IPS-20b (cell line): ENCODE measurements at regions not wholly inside any gene's neighbourhood (a gene's known extent, or its start where the extent isn't known, plus 50 kb on each side); places are given as distances from the start of the nearest gene placed in this dataset.
"Not testable (repeated sequence)": the region's sequence is repeated elsewhere in the genome, so short reads cannot be mapped to it uniquely, and the experiment has no call there.

Experiments used
- H3K27ac ChIP-seq: one replicate; pipeline ENCODE4 v1.5.1; 2013; ENCODE audit warnings: low read length
- H3K27me3 ChIP-seq: 2 replicates; pipeline ENCODE4 v1.6.1; 2013; ENCODE audit warnings: mild to moderate bottlenecking, low read length, inconsistent platforms; ENCODE audit not compliant: insufficient read depth
- H3K36me3 ChIP-seq: 2 replicates; pipeline ENCODE4 v1.6.1; 2013; ENCODE audit warnings: low read depth, mild to moderate bottlenecking, inconsistent platforms, low read length, moderate library complexity; ENCODE audit not compliant: insufficient read depth
- H3K4me1 ChIP-seq: 2 replicates; pipeline ENCODE4 v1.6.1; 2013; ENCODE audit warnings: mild to moderate bottlenecking, control low read depth, inconsistent platforms, low read length, moderate library complexity; ENCODE audit not compliant: insufficient read depth
- H3K4me3 ChIP-seq: 2 replicates; pipeline ENCODE4 v1.5.1; 2013; ENCODE audit warnings: mild to moderate bottlenecking, low read length, inconsistent platforms
- H3K9ac ChIP-seq: 2 replicates; pipeline ENCODE4 v1.6.1; 2013; ENCODE audit warnings: low read depth, mild to moderate bottlenecking, inconsistent platforms, low read length, moderate library complexity
- H3K9me3 ChIP-seq: 2 replicates; pipeline ENCODE4 v1.6.1; 2013; ENCODE audit warnings: mild to moderate bottlenecking, low read depth, low read length, inconsistent platforms; ENCODE audit not compliant: insufficient read depth

DNA sequence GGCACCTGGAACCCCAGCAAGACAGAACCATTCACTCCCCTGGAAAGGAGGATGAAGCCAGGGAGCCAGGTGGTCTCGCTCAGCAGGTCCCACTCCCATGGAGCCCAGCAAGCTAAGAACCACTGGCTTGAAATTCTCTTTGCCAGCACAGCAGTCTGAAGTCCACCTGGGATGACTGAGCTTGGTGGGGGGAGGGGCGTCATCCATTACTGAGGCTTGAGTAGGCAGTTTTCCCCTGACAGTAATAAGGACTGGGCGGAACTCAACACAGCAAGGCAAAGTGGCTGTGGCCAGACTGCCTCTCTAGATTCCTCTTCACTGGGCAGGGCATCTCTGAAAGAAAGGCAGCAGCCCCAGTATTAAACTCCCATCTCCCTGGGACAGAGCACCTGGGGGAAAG, 140.2 kb upstream of the ADGRB3 start:
- not testable (repeated sequence) for H3K36me3 ChIP-seq, H3K9me3 ChIP-seq, H3K27ac ChIP-seq, H3K4me1 ChIP-seq, H3K27me3 ChIP-seq, H3K4me3 ChIP-seq, H3K9ac ChIP-seq

DNA sequence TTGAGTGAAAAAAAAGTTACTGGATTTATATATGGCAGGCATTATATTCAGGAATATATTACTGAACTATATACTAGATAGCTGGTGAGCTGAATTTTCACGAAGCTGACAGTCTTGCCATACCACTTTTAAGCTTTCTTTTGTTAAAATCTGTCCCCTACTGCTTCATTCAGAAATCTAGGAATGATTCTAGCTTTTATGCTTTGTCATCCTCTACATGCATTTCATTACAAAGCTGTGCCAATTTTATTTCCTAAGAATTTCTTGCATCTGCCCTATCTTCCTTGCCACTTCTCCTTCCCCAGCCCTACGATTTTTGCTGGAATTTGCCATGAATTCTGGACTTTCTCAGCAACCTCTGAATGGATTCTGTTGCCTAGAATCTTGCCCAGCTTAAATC, 158.5 kb upstream of the ADGRB3 start:
- no peaks in the 10 kb centered on the region for H3K27me3 ChIP-seq
- no peak overlapping the region for H3K4me3 ChIP-seq
- H3K36me3 ChIP-seq, result no peaks in the 10 kb centered on the region
- no peaks in the 10 kb centered on the region for H3K9me3 ChIP-seq
- peaks cover 8% of the 10 kb centered on the region; the same call in 1 of the 2 replicates for H3K4me1 ChIP-seq
- H3K27ac ChIP-seq, result no peak overlapping the region
- H3K9ac ChIP-seq, result peak overlapping the region; percentile 23; the same call in 1 of the 2 replicates

DNA sequence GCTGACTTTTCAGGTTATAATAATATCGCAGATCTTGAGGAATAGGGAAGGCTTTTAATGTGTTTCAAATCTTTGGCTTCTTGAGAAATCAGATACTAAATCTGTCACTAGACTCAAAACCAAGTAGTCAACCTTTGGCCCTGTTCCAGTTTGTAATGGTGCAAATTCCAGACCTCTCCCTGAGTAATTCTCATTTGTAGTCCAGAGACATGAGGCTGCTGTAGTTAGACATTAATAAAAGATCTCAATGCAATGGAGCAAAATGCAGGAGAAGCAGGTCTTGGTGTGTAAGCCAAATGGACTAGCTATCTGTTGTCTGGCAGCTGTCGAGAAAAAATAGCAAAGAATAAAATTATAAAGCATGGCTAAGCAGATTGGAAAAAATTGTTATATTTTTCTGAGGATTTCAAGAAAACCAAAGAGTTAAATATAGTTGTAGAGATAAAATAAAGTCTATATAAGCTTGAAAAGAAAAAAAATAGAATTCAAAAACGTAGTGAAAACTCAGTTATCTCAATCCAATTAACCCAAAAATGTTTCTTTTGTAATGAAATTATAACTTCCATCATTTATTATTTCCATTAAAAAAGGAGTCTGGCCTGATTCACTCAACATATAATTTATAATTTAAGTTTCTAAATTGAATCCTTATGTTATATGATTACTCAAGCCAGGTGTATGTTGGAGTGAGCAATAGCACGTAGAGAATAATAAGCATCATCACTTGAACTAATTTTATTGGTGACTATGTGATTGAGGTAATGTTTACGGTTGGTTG, 161.5 kb upstream of the ADGRB3 start:
- no peak overlapping the region for H3K27ac ChIP-seq
- H3K9me3 ChIP-seq, result no peaks in the 10 kb centered on the region
- no peak overlapping the region for H3K4me3 ChIP-seq
- H3K4me1 ChIP-seq, result peaks cover 8% of the 10 kb centered on the region; the same call in 1 of the 2 replicates
- H3K27me3 ChIP-seq, result no peaks in the 10 kb centered on the region
- no peaks in the 10 kb centered on the region for H3K36me3 ChIP-seq
- H3K9ac ChIP-seq, result no peak overlapping the region

DNA sequence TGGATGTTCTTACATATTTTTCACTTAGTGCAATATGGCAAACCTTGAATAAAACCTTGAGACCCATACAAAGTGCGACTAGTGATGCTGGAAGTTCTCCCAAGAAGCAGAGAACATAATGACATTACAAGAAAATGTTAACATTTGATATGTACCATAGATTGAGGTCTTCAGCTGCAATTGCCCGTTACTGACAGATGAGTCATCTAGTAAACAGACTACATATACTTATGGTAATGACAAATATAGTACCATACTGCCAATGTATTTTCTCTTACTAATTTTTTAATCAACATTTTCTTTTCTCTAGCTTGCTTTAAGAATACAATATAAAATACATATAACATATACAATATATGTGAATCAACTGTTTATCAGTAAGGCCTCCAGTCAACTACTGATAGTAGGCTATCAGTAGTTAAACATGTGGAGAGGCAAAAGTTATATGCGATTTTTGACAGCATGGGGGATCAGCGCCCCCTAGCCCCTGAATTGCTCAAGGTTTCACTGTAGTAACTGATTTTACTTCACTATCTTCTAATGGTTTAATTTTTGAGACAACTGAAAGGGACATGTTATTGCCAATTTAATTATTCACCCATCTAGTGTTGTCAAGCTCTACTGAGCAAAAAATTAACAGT, 166.7 kb upstream of the ADGRB3 start:
- H3K27me3 ChIP-seq, result no peaks in the 10 kb centered on the region

DNA sequence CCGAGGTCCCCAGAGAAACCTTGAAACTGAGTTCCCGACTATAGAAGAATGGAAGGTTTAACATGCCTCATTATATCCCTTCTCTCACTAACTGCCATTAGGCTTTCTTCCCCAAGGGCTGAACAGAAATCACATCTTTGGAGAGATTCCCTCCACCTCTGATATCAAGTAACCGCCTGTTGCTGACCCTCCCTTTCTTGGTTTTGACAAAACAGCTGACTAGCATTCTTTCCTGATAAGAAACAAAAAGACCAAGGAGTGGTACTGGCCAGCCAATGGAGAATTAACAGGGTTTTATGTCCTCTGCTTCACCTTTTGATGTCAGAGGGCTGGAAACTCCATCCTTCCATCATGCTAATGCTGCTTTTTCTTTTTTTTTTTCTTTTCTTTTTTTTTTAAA, 176.6 kb upstream of the ADGRB3 start:
- no peak overlapping the region for H3K4me3 ChIP-seq
- H3K36me3 ChIP-seq, result no peaks in the 10 kb centered on the region
- H3K27me3 ChIP-seq, result no peaks in the 10 kb centered on the region
- peaks cover 17% of the 10 kb centered on the region; the same call in 1 of the 2 replicates for H3K9me3 ChIP-seq
- no peak overlapping the region for H3K9ac ChIP-seq
- no peaks in the 10 kb centered on the region for H3K4me1 ChIP-seq
- H3K27ac ChIP-seq, result no peak overlapping the region

More for the DNA sequence above, 166.7 kb upstream of the ADGRB3 start:
- Histone ChIP-seq H3K4me1 (no peaks in the 10 kb centered on the region), H3K9ac (no peak overlapping the region), H3K4me3 (no peak overlapping the region), H3K27ac (no peak overlapping the region), H3K36me3 (no peaks in the 10 kb centered on the region), H3K9me3 (no peaks in the 10 kb centered on the region)

DNA sequence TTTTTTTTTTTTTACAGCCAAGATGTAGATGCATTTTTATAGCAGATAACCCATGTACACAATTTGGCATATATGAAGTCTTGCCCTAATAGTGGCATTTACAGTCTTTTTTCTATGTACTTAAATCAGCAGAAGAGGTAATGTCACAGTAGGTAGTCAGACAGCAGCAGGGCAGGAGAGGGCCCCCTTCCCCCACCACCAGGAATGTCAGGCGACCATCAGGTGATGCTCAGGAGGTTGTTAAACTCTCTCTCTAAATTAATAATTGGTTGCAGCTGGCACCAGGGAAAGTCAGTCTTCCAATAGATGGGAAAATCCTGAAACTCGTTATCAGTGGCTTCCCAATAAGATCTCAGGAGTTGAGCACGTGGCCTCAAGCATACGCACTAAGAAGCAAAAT, 188.0 kb upstream of the ADGRB3 start:
- Histone ChIP-seq H3K4me1 (no peaks in the 10 kb centered on the region), H3K9me3 (no peaks in the 10 kb centered on the region), H3K27ac (no peak overlapping the region), H3K36me3 (no peaks in the 10 kb centered on the region), H3K4me3 (no peak overlapping the region), H3K9ac (no peak overlapping the region), H3K27me3 (no peaks in the 10 kb centered on the region)

DNA sequence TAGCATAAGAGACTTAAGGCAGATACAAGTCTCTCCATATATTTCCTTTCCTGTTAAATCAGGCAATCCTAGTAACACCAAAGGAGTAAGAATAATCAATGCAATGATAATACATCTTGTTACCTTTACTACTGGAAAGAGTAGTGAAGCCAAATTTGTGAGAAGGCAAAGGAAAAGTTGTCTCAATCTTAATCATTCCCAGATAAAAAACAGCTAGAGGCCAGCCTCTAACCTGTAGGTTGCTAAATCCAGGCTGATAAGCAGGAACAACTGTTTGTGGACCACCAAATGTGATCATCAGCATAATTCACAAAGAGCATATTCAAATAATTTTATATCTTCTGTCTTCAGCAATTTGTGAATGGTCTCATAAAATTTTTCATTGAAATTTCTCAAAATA, 189.2 kb upstream of the ADGRB3 start:
- Histone ChIP-seq H3K9me3 (no peaks in the 10 kb centered on the region), H3K36me3 (no peaks in the 10 kb centered on the region), H3K27ac (no peak overlapping the region), H3K27me3 (no peaks in the 10 kb centered on the region), H3K9ac (no peak overlapping the region), H3K4me1 (no peaks in the 10 kb centered on the region), H3K4me3 (no peak overlapping the region)

DNA sequence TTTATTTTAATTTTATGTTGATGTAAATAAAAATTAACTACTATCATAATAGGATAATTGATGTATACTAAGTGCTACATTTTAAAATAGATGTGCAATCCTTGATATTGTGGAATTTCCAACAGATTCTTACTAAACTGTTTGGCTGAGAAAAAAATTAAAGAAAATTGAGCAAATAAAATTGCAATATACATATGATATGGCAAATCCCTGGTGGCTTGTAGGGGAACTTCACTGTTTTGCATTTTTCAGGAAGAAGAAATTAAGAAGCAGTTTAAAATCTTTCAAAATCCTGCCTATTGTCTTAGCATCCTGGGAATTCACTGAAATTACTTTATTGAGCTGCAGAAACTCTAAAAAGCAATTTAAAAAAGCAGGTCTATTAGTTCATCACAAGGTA, 191.4 kb upstream of the ADGRB3 start:
- H3K9ac ChIP-seq, result no peak overlapping the region

DNA sequence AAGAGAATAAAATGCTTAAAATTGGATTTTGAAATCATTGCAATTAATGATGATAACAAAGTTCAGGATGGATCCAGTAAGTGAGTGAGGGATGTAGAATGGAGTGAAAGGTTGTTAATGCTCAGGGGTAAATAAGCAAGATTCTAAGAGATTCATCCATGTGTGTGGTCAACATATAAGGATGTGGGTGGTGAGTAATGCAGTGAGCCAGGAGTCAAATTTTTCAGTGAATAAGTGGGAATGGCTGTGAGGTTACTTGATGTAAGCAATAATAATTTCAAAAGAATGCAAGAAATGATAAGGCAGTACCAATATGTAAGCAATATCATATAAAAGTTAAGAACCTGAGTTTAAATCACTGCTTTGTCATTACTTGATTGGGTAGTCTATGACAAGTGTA, 207.5 kb upstream of the ADGRB3 start:
- Histone ChIP-seq H3K4me1 (no peaks in the 10 kb centered on the region), H3K36me3 (no peaks in the 10 kb centered on the region), H3K27ac (no peak overlapping the region), H3K27me3 (no peaks in the 10 kb centered on the region), H3K9me3 (no peaks in the 10 kb centered on the region), H3K4me3 (no peak overlapping the region), H3K9ac (no peak overlapping the region)

More for the DNA sequence above, 191.4 kb upstream of the ADGRB3 start:
- Histone ChIP-seq H3K27me3 (no peaks in the 10 kb centered on the region), H3K27ac (no peak overlapping the region), H3K9me3 (no peaks in the 10 kb centered on the region), H3K4me1 (no peaks in the 10 kb centered on the region), H3K4me3 (no peak overlapping the region), H3K36me3 (no peaks in the 10 kb centered on the region)

DNA sequence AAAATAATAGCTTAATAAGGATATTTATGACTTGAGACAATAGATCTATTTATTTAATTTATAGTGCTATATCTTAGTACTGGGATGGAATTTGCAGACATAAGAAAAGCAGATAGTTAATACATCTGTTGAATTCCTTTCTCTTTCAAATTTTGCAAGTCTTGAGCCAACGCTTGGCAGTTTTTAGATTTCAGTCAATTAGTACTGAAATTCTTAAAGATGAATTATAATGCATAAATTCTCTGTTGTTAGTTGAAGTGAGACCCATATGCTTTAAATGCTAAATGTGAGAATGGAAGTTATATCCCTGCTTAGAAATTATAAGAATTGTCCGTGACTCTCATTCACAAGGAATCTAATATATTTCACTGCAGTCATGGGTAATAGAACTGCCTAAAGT, 225.1 kb upstream of the ADGRB3 start:
- Histone ChIP-seq H3K4me3 (no peak overlapping the region), H3K9me3 (no peaks in the 10 kb centered on the region), H3K27me3 (no peaks in the 10 kb centered on the region), H3K36me3 (no peaks in the 10 kb centered on the region), H3K9ac (no peak overlapping the region), H3K27ac (no peak overlapping the region), H3K4me1 (no peaks in the 10 kb centered on the region)

DNA sequence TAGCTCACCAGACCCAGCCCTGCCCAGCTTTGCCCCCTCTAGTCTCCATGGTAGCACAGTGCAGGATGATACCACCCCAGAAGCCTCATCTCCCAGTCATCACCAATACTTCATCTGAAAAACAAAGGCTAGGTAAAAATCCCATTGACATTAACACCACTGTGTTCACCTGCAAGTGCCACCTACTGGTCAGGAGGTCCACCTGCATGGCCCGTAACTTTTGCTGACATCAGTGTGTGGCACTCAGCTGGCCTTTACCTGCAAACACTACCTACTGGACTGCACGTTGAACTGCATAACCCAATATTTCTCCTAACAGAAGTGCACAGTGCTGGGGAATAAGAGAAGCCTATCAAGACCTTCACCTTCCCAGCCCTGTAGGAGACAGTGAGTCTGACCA, 234.7 kb upstream of the ADGRB3 start:
- no peak overlapping the region for H3K27ac ChIP-seq
- H3K27me3 ChIP-seq, result no peaks in the 10 kb centered on the region
- H3K4me1 ChIP-seq, result no peaks in the 10 kb centered on the region
- no peaks in the 10 kb centered on the region for H3K36me3 ChIP-seq
- H3K9ac ChIP-seq, result no peak overlapping the region
- no peak overlapping the region for H3K4me3 ChIP-seq
- peaks cover 8% of the 10 kb centered on the region for H3K9me3 ChIP-seq

DNA sequence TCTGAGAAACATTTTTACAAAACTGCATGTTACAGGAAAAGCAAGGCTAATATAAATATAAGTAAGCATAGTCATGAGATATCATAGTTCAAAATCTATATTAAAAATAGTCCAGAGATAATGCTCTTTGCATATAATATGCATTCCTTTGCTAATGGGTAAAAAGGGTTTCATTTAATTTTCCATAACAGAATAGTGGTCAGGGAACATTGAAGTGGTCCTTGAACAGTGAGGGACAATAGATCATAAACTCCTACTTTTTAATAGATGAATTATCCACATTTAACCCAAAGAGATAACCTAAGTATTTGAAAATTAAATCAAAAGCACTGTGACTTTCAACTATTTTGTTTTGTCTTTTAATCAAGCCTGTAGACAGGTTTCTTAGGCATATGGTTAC, 243.1 kb upstream of the ADGRB3 start:
- Histone ChIP-seq H3K27me3 (no peaks in the 10 kb centered on the region), H3K9ac (no peak overlapping the region), H3K27ac (no peak overlapping the region), H3K4me1 (no peaks in the 10 kb centered on the region), H3K4me3 (no peak overlapping the region), H3K9me3 (no peaks in the 10 kb centered on the region), H3K36me3 (no peaks in the 10 kb centered on the region)
